ENCODE measurements at regions not wholly inside any gene's neighbourhood (a gene's known extent, or its start where the extent isn't known, plus 50 kb on each side); places are given as distances from the start of the nearest gene placed in this dataset.

GRCh38 chr16:65224471-65224870, 102.6 kb upstream of the CDH11 start:
- no peak overlapping the region for H3K9ac ChIP-seq (replicated peaks in 1 of 4; ENCODE audit: extremely low read depth in 1 of 4, low read depth in 3 of 4, low read length in 3 of 4)
- no peak overlapping the region for H2BK20ac ChIP-seq (ENCODE audit: low read length)
- peaks cover 5 to 18% (median 10%) of the 10 kb centered on the region in 4 experiments; a peak in 4 of 7 replicates for H3K4me1 ChIP-seq (replicated peaks in 1 of 4; ENCODE audit: control insufficient read depth in 3 of 4, insufficient read depth in 4 of 4, low read length in 3 of 4)
- H3K27ac ChIP-seq (ENCODE audit: low read depth, low read length), result no peak overlapping the region
- H3K79me2 ChIP-seq (ENCODE audit: control insufficient read depth in 1 of 2, insufficient read depth in 2 of 2, low read length in 2 of 2), result peaks cover 0 to 3% of the 10 kb centered on the region in 2 experiments; a peak in 1 of 4 replicates
- no peak for FAIRE-seq
- H4K20me1 ChIP-seq (replicated peaks in 1 of 2; ENCODE audit: control insufficient read depth in 1 of 2, insufficient read depth in 2 of 2, low read length in 2 of 2), result peaks cover 4 to 6% of the 10 kb centered on the region in 2 experiments
- no peak overlapping the region for H4K5ac ChIP-seq (ENCODE audit: insufficient read length, low read depth, low read length)
- 70% methylated on average over 2 of the region's 2 CpGs; no CpG with 5 or more reads in 1 of the 2 experiments for WGBS, 2 experiments (ENCODE audit: extremely low coverage in 1 of 2, insufficient coverage in 1 of 2, insufficient read length in 1 of 2, insufficient replicate concordance in 2 of 2, low coverage in 1 of 2, low lambda C conversion rate in 2 of 2, missing lambda C conversion rate in 1 of 2)
- CTCF ChIA-PET (ENCODE audit: partially characterized antibody), result interaction anchor here (1.1 kb wide), 2 partner anchors 11 to 74 kb away, joined by 3 to 4 read pairs; no protein-coding TSS in a partner anchor
- H2BK5ac ChIP-seq (ENCODE audit: low read depth, low read length), result no peak overlapping the region
- no peak overlapping the region for H2BK120ac ChIP-seq (replicated peaks; ENCODE audit: low read depth, low read length)
- no peak overlapping the region for H2AK5ac ChIP-seq (ENCODE audit: low read depth, low read length)
- H4K91ac ChIP-seq (replicated peaks; ENCODE audit: insufficient read length, low read length), result no peak overlapping the region
- H3K4me2 ChIP-seq (ENCODE audit: insufficient read depth in 1 of 2, low read depth in 2 of 2, low read length in 2 of 2), result 0 out of 4 replicates have a peak overlapping the region, but pooled peaks of 1 of the 2 experiments have one; percentile 1
- H3K9me3 ChIP-seq (ENCODE audit: insufficient read depth in 2 of 2, low read depth in 1 of 2, low read length in 1 of 2), result no peaks in the 10 kb centered on the region
- no peaks in the 10 kb centered on the region; a peak in 1 of 7 replicates for H3K27me3 ChIP-seq (replicated peaks in 1 of 4; ENCODE audit: control insufficient read depth in 3 of 4, extremely low read depth in 1 of 4, insufficient read depth in 3 of 4, low read length in 3 of 4)
- H3K79me1 ChIP-seq (ENCODE audit: low read depth, low read length), result no peaks in the 10 kb centered on the region
- H2BK12ac ChIP-seq (ENCODE audit: low read depth, low read length), result no peak overlapping the region
- H3K36me3 ChIP-seq (ENCODE audit: control insufficient read depth in 2 of 4, insufficient read depth in 4 of 4, low read length in 3 of 4), result peaks cover 6 to 24% (median 18%) of the 10 kb centered on the region in 4 experiments
- H3K4ac ChIP-seq (replicated peaks; ENCODE audit: insufficient read length, low read depth, low read length), result no peak overlapping the region
- H3K4me3 ChIP-seq (ENCODE audit: extremely low read depth in 1 of 4, insufficient read depth in 2 of 4, low read depth in 3 of 4, low read length in 4 of 4), result no peak overlapping the region
- no peak overlapping the region for H2BK15ac ChIP-seq (ENCODE audit: low read length)
- H2AFZ ChIP-seq (ENCODE audit: low read length), result no peak overlapping the region
- no peak overlapping the region for H4K8ac ChIP-seq (ENCODE audit: extremely low read depth, insufficient read depth, low read length)
- POLR2A ChIA-PET (ENCODE audit: partially characterized antibody), result interaction anchor here (0.6 to 5.4 kb wide), 14 partner anchors 11 to 1662 kb away, joined by 3 to 40 read pairs (median 4); partner anchors contain the start of gene CDH11
- TF ChIP-seq POLR2A (IDR thresholded peaks at IDR 0.05; ENCODE audit: control extremely low read depth in 1 of 2, low read depth in 2 of 2, low read length in 2 of 2), result no peak
- no peak for TF ChIP-seq KDM1A (IDR thresholded peaks at IDR 0.05; ENCODE audit: borderline replicate concordance, low read length)
- no peak for TF ChIP-seq BCL11A (IDR thresholded peaks at IDR 0.05; ENCODE audit: low read depth in 2 of 2, low read length in 2 of 2)
- TF ChIP-seq SP1 (IDR thresholded peaks at IDR 0.05; ENCODE audit: low read depth, low read length), result no peak
- peak; percentile 56 for TF ChIP-seq TAF7 (optimal IDR thresholded peaks at IDR 0.05; ENCODE audit: borderline replicate concordance, low read depth, low read length)
- no peak overlapping the region for H3K56ac ChIP-seq (replicated peaks; ENCODE audit: insufficient read length, low read depth, low read length)
- H3K14ac ChIP-seq (ENCODE audit: insufficient read length), result no peak overlapping the region
- no peaks in the 10 kb centered on the region for H3K23me2 ChIP-seq (ENCODE audit: low read depth, low read length)
- no peak overlapping the region for H3K18ac ChIP-seq (ENCODE audit: extremely low read depth, low read length)
- no peak for DNase-seq (ENCODE audit: low read depth in 1 of 2, low spot score in 2 of 2)
- no peak overlapping the region for H3K23ac ChIP-seq (ENCODE audit: insufficient read length)

Measured in H1 (cell line).